Adrenal gland (tissue), 5 donors: ENCODE measurements at regions not wholly inside any gene's neighbourhood (a gene's known extent, or its start where the extent isn't known, plus 50 kb on each side); places are given as distances from the start of the nearest gene placed in this dataset.

ENCODE experiments used
- CTCF ChIP-seq, 6 experiments: fragments of 450-650 bp in 4 of 6; fragments of 200-600 bp in 2 of 6; sonication (generic) in 1 of 6; IDR thresholded peaks; 1 replicate in 5 of 6; 2 replicates in 1 of 6; pipeline versions ENCODE4 v1.5.1 to v1.8.0; 2016 to 2021; ENCODE audit warnings: antibody characterized with exemption in 6 of 6, mild to moderate bottlenecking in 2 of 6, moderate library complexity in 1 of 6
- POLR2A ChIP-seq, 2 donors: fragments of 450-650 bp; IDR thresholded peaks; one replicate each; pipeline ENCODE4 v1.6.1; 2017; ENCODE audit warnings: antibody characterized with exemption in 2 of 2, mild to moderate bottlenecking in 2 of 2, moderate library complexity in 1 of 2
- donor health status: DM: no; HTN: no; CAD: no.

DNA sequence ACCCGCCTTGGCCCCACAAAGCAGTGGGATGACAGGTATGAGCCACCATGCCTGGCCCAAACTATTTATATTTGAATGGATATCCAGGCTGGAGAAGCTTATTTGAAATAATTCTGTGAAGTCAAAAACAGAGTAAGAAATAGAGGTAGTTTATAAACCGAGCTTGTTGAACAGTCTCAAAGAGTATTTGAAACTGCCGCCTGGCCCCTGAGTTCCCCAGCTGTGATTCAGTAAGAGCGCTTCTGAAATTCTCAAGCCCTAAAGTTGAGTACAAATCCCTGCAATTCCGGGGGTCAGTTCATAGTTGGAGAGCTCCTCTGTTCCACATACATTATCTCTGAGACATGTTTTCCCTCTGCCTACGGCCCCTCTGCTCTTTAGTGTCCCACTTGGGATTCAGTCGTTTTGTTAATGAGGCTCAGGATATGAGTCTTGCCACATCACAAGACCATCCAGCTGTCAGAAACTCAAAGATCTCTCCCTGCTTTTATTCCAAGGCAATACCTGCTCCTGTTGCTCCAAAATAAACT lies 127.8 kb downstream of the SOD2 start:
- TF ChIP-seq CTCF (IDR thresholded peaks at IDR 0.05) = no peak
- TF ChIP-seq POLR2A (IDR thresholded peaks at IDR 0.05) = no peak
